ENCODE measurements at regions not wholly inside any gene's neighbourhood (a gene's known extent, or its start where the extent isn't known, plus 50 kb on each side); places are given as distances from the start of the nearest gene placed in this dataset.

DNA sequence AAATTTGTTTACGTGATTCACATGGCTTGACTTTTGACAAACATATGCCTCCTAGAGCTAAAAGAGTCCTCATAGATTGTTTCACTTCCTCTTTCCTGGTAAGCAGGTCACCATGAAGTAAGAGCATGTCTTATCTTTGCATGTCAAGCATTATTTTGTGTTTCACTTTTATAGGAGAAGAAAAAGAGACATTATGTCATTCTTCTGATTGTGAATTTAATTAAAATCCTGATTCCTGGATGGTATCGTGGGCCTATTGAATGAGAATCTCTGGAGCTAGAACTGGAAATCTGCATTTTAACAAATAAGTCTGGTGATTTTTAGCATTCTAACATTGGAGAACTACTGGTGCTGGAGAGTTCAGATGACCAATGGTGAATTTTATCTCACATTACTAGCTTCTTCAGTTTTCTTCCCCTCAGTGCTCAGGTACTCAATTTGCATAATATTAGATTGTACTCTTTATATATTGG, 218.6 kb upstream of the ATP2B1 start:
- peak overlapping the region; percentile 48 for H3K9ac ChIP-seq (ENCODE audit: low read length)
- no peaks in the 10 kb centered on the region for H3K27me3 ChIP-seq (ENCODE audit: low read depth, low read length)
- H4K20me1 ChIP-seq (ENCODE audit: insufficient read depth, low read length) = no peaks in the 10 kb centered on the region
- peak overlapping the region; percentile 82 for H3K27ac ChIP-seq (ENCODE audit: low read length)
- H3K79me2 ChIP-seq (ENCODE audit: low read length) = no peaks in the 10 kb centered on the region
- peaks cover 49% of the 10 kb centered on the region for H3K4me1 ChIP-seq (ENCODE audit: low read length)
- TF ChIP-seq EZH2phosphoT487 (IDR thresholded peaks at IDR 0.05; ENCODE audit: low read depth) = no peak
- TF ChIP-seq, protein P1, sequence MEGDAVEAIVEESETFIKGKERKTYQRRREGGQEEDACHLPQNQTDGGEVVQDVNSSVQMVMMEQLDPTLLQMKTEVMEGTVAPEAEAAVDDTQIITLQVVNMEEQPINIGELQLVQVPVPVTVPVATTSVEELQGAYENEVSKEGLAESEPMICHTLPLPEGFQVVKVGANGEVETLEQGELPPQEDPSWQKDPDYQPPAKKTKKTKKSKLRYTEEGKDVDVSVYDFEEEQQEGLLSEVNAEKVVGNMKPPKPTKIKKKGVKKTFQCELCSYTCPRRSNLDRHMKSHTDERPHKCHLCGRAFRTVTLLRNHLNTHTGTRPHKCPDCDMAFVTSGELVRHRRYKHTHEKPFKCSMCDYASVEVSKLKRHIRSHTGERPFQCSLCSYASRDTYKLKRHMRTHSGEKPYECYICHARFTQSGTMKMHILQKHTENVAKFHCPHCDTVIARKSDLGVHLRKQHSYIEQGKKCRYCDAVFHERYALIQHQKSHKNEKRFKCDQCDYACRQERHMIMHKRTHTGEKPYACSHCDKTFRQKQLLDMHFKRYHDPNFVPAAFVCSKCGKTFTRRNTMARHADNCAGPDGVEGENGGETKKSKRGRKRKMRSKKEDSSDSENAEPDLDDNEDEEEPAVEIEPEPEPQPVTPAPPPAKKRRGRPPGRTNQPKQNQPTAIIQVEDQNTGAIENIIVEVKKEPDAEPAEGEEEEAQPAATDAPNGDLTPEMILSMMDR (IDR thresholded peaks at IDR 0.05; ENCODE audit: low read depth, low read length) = no peak
- peak overlapping the region; percentile 63 for H2AFZ ChIP-seq (ENCODE audit: low read depth, low read length)
- peak overlapping the region; percentile 79 for H3K4me2 ChIP-seq (ENCODE audit: low read length)
- H3K36me3 ChIP-seq (replicated peaks; ENCODE audit: low read depth, low read length) = no peaks in the 10 kb centered on the region
- H3K9me3 ChIP-seq (ENCODE audit: insufficient read depth, low read length) = no peaks in the 10 kb centered on the region
- H3K4me3 ChIP-seq (ENCODE audit: low read length) = peak overlapping the region; percentile 54

DNA sequence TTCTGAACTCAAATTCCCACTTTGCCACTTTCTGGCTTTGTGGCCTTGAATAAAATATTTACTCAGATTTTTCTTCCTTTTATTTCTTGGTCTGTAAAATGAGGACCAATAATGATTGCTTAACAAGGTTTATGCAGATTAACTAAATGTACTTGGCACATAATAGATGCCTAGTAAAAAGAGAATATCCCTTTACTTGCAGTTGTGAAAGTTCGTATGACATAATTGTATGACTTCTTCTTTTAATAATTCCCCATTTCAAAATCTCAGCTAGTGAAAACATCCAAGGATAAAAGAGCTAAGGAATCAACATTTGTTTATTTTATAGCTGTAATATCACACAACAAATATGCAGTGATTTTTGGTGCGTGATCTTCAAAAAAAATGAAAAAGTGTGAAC, 215.6 kb upstream of the ATP2B1 start:
- no peak overlapping the region for H3K27ac ChIP-seq (ENCODE audit: low read length)
- no peaks in the 10 kb centered on the region for H3K27me3 ChIP-seq (ENCODE audit: low read depth, low read length)
- H3K79me2 ChIP-seq (ENCODE audit: low read length) = no peaks in the 10 kb centered on the region
- peaks cover 49% of the 10 kb centered on the region for H3K4me1 ChIP-seq (ENCODE audit: low read length)
- H2AFZ ChIP-seq (ENCODE audit: low read depth, low read length) = no peak overlapping the region
- no peaks in the 10 kb centered on the region for H3K9me3 ChIP-seq (ENCODE audit: insufficient read depth, low read length)
- peak overlapping the region; percentile 17; the same call in 1 of the 2 replicates for H3K4me2 ChIP-seq (ENCODE audit: low read length)
- TF ChIP-seq, protein P1 (IDR thresholded peaks at IDR 0.05; ENCODE audit: low read depth, low read length) = no peak
- no peak for TF ChIP-seq EZH2phosphoT487 (IDR thresholded peaks at IDR 0.05; ENCODE audit: low read depth)
- no peak overlapping the region for H3K9ac ChIP-seq (ENCODE audit: low read length)
- H3K36me3 ChIP-seq (replicated peaks; ENCODE audit: low read depth, low read length) = no peaks in the 10 kb centered on the region
- H4K20me1 ChIP-seq (ENCODE audit: insufficient read depth, low read length) = no peaks in the 10 kb centered on the region
- H3K4me3 ChIP-seq (ENCODE audit: low read length) = no peak overlapping the region

DNA sequence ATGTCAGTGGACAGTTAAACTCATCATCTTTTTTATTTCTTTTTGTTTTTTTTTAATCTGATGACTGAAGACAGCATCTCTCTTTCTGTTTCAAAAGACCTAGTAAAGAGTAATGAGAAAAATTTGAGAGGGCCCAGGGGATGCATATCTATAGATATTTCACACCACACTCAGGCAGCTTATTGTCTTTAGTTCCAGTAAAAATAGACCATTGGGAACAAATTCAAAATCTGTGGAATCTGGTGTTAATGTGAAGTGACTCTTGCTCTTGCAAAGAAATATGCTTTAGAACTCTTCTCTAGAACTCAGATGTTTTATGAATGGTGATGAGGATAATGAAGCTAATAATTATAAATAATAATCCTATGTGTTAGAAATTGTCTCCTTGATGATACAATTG, 214.5 kb upstream of the ATP2B1 start:
- Histone ChIP-seq H3K79me2 (ENCODE audit: low read length) (no peaks in the 10 kb centered on the region), H3K27ac (ENCODE audit: low read length) (no peak overlapping the region), H3K36me3 (replicated peaks; ENCODE audit: low read depth, low read length) (no peaks in the 10 kb centered on the region), H3K4me3 (ENCODE audit: low read length) (no peak overlapping the region), H3K4me1 (ENCODE audit: low read length) (peaks cover 42% of the 10 kb centered on the region), H3K9ac (ENCODE audit: low read length) (no peak overlapping the region), H2AFZ (ENCODE audit: low read depth, low read length) (no peak overlapping the region), H3K4me2 (ENCODE audit: low read length) (no peak overlapping the region), H4K20me1 (ENCODE audit: insufficient read depth, low read length) (no peaks in the 10 kb centered on the region), H3K27me3 (ENCODE audit: low read depth, low read length) (no peaks in the 10 kb centered on the region), H3K9me3 (ENCODE audit: insufficient read depth, low read length) (no peaks in the 10 kb centered on the region)
- TF ChIP-seq, protein P1 (IDR thresholded peaks at IDR 0.05; ENCODE audit: low read depth, low read length) = no peak
- no peak for TF ChIP-seq EZH2phosphoT487 (IDR thresholded peaks at IDR 0.05; ENCODE audit: low read depth)

DNA sequence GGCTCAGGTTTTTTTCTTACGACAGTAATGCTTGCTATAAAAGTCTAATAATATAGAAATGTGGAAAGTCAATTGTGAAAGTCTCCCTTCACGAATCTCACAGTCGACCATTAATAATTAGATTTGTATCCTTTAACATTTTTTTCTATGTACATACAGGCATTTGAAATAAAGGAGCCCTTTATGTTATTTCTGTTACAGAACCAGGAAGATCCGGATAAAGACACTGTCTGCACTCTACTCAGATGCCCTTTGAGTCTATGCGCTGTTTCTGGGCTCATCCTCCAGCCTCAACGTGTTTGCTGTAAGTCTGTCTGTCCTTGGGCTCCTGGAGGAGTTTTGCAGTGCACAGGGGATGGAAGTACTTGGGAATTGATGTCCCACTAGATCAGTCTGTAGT, 212.2 kb upstream of the ATP2B1 start:
- Histone ChIP-seq H3K36me3 (replicated peaks; ENCODE audit: low read depth, low read length) (no peaks in the 10 kb centered on the region), H3K9ac (ENCODE audit: low read length) (no peak overlapping the region), H3K4me2 (ENCODE audit: low read length) (no peak overlapping the region), H3K9me3 (ENCODE audit: insufficient read depth, low read length) (no peaks in the 10 kb centered on the region), H3K4me1 (ENCODE audit: low read length) (peaks cover 24% of the 10 kb centered on the region), H3K27ac (ENCODE audit: low read length) (no peak overlapping the region), H3K27me3 (ENCODE audit: low read depth, low read length) (no peaks in the 10 kb centered on the region), H3K79me2 (ENCODE audit: low read length) (no peaks in the 10 kb centered on the region), H2AFZ (ENCODE audit: low read depth, low read length) (no peak overlapping the region), H4K20me1 (ENCODE audit: insufficient read depth, low read length) (no peaks in the 10 kb centered on the region), H3K4me3 (ENCODE audit: low read length) (no peak overlapping the region)
- no peak for TF ChIP-seq EZH2phosphoT487 (IDR thresholded peaks at IDR 0.05; ENCODE audit: low read depth)
- TF ChIP-seq, protein P1 (IDR thresholded peaks at IDR 0.05; ENCODE audit: low read depth, low read length) = no peak
